GM12874 (cell line): ENCODE measurements at regions not wholly inside any gene's neighbourhood (a gene's known extent, or its start where the extent isn't known, plus 50 kb on each side); places are given as distances from the start of the nearest gene placed in this dataset.

ENCODE experiments used
- TF ChIP-seq, protein P1 (sequence below): IDR thresholded peaks from 2 replicates; pipeline ENCODE4 v1.5.1; 2011; ENCODE audit warnings: low read depth, mild to moderate bottlenecking, control low read depth, low read length, moderate library complexity; ENCODE audit not compliant: insufficient read depth

DNA sequence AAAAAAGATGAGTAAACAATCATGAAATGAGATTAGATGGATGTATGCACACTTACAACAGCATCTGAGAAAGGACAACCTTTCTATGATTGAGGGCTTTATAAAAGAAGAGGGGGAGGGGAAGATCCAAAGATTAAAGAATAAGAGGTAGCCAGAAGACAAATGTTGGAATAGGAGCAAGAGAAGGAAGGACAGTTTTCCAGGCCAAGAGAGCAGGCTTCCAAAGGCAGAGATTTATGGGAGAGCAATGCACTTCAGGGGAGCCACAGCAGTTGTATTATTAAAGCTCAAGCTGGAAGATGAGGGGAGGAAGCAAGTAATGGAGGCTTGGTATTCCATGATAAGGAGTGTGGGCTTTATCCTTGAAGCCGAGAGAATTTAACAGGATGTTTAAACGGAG is 110.3 kb upstream of the PTPN13 start:
- TF ChIP-seq, protein P1, sequence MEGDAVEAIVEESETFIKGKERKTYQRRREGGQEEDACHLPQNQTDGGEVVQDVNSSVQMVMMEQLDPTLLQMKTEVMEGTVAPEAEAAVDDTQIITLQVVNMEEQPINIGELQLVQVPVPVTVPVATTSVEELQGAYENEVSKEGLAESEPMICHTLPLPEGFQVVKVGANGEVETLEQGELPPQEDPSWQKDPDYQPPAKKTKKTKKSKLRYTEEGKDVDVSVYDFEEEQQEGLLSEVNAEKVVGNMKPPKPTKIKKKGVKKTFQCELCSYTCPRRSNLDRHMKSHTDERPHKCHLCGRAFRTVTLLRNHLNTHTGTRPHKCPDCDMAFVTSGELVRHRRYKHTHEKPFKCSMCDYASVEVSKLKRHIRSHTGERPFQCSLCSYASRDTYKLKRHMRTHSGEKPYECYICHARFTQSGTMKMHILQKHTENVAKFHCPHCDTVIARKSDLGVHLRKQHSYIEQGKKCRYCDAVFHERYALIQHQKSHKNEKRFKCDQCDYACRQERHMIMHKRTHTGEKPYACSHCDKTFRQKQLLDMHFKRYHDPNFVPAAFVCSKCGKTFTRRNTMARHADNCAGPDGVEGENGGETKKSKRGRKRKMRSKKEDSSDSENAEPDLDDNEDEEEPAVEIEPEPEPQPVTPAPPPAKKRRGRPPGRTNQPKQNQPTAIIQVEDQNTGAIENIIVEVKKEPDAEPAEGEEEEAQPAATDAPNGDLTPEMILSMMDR, result no peak

DNA sequence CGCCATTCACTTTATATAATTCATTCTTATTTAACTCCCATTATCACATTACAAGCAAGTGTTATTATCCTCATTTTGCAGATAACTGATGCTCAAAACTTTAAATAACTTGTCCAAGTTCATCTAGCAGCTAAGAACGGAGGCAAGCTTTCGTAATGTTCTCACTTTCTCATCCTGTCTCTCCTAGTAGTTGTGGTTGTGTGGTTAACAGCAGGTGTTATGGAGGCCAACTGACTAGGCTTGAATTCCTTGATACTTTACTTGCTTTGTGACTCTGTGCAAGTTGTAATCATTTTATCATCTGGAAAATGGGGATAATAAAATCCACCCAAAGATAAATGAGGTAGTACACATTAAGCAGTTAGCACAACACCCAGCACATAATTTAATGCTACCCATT is 109.9 kb upstream of the PTPN13 start:
- TF ChIP-seq, protein P1, result no peak

DNA sequence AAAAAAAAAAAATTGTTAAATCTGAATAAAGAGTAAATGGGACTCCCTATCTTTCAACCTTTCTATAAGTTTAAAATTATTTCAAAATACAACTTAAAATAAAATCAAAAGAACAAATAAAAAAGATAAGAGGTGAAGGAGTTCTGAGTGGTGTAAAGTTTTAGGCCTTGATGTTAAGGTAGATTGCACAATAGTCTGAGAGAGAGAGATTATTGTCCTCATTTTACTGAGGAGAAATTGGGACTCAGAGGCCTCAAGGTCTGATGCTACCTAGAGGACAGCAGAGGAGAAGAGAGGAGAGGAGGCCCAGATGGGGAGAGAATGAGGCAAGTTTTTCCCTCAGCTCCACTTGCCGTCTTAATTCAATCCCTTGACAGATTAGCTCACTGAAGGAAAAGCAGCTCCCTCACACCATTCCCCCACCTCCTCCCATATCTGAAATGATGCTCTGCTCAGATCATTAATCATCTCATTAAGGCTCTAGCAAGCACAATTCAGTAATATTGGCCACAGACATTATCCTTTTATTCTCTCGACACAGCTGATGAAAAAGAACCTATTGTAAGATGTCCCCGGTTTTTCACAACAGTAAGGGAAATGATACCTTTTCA is 106.3 kb upstream of the PTPN13 start:
- TF ChIP-seq, protein P1, result no peak

DNA sequence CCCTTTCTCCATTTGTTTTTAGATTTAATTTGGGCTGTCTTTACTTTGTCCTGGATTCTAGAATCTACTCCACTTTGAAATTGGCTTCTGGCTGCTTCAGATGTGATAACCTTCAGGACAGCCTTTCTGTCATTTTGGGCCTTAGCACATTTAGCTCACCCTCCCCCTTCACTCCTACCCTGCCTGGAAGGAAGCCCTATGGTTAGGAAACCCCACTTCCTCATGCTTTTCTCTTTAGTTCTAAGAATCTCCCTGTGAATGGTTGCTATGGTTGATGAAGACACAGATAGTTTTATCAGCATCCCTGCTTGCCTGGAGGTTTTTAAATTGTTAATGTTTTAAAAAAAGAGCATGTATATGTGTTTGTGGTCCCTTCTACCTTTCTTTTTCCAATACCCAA is 100.7 kb upstream of the PTPN13 start:
- TF ChIP-seq, protein P1, result no peak

DNA sequence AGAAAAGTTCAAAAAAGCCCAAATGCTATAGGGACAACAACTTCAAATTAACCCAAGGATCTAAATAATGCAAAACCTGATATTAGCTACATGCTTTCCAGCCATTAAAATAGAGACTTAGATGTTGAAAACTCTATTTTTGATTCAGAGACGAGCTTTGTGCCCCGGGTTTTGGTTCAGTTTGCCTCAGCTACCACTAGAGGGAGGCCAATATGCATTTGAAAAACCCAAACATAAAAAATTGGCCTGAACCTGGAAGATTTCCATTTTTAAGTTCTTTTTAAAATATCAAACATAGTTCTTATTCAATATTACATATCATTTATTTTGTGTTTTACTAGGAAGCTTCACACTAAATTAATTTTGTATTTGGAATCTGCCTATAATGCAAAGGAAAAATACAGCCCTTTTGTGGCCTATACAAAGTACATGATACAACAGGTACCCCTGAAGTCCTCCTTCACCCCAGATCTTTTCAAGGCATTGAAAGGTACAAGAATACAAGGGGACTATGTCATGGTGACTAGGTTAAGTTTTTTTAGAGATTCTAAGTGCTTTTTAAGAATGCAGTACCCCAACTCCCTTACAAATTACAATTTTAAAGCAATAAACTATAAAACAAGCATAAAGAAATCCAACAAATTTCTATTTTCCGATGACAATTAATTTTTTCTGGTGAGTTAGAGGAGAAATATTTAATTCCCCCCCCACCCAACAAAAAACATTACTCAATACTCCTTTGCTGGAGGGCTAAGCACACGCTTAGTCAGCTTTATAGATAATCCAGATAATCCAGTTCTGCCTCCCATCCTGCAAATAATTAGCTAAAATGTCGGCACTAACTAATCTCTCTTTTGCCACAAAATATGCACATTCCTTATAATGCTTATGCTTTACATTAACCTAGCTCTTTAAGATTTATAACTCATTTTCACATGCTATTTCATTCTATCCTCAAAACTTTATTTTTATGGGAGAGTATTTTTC is 97.7 kb upstream of the PTPN13 start:
- TF ChIP-seq, protein P1, result peak; percentile 75

DNA sequence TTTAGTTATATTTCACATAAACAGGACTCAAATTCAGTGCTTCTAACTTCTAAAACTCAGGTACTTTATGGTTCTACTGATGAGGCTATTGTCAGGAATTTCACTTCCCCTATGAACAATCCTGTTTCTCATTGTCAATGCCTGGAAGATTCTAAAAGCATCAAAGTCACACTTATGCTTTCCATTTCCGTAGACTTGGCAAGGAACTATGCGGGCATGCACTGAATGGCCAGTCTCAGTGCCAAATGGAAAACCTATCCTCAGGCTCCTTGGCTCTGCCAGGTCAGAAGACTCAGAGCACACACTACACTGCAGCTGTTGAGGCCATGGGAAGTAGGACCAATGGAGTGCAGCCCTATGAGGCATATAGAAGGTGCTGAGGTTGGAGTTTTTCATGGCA is 97.0 kb upstream of the PTPN13 start:
- TF ChIP-seq, protein P1, result no peak

DNA sequence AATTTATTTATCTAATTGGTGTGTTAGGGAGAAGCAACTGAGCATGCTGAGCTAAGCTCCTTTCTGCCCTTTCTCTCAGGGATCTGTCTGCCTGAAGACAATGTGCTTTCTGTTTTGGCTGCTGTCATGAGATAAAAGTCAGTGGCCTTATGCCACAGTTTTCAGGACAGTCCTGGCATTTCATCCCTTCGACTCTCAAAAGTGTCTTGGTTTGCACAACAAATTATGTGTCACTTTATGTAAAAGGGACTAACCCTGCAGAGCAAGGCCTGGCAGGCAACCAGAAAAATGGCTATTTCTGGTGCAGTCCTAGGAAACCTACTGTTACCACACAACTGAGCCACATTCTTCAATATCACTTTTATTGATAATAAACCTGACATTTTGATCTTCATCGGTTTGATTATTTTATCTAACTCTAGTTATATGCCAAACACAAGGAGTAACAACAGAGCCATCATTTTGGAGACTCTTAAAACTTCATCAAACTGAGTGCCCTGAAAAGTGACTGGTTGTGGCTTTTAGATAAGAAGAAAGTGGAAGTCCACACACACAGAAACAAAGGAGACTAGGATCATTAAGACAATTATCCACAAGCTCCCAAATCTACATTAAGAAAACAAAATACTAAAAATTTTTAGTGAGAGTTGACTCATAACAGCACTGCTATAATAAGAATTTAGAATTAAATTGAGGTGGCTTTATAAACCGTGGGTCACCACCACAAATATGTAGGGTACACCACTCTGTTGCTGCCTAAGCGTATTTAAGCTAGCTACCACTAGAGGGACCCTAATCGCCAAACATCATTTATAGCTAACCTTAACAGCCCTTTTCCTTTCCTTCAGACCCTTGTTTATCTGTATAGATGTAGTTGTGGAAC is 95.9 kb upstream of the PTPN13 start:
- TF ChIP-seq, protein P1, result peak; percentile 62
